Stomach (tissue), 8 donors: ENCODE measurements at regions not wholly inside any gene's neighbourhood (a gene's known extent, or its start where the extent isn't known, plus 50 kb on each side); places are given as distances from the start of the nearest gene placed in this dataset.

Experiments used
- DNase-seq, 2 donors: peaks; one replicate each; pipeline versions ENCODE4 v3.0.0 to v3.0.0-alpha.2; 2013 to 2019
- H3K27ac ChIP-seq, 5 donors: fragments of 200-600 bp in 4 of 5; sonication (generic) in 4 of 5; one replicate each; pipeline ENCODE4 v1.5.1; 2013 to 2019; ENCODE audit warnings: mild to moderate bottlenecking in 1 of 5, moderate library complexity in 1 of 5
- H3K27me3 ChIP-seq, 3 donors: fragments of 200-600 bp; sonication (generic); one replicate each; pipeline ENCODE4 v1.5.1; 2017 to 2019; ENCODE audit warnings: mixed run types in 1 of 3
- H3K36me3 ChIP-seq, 4 donors: fragments of 200-600 bp; sonication (generic); 1 replicate in 3 of 4; 2 replicates in 1 of 4; pipeline ENCODE4 v1.5.1; 2016 to 2019
- H3K4me1 ChIP-seq, 4 donors: fragments of 200-600 bp; sonication (generic); one replicate each; pipeline ENCODE4 v1.5.1; 2016 to 2019
- H3K4me3 ChIP-seq, 4 donors: fragments of 200-600 bp; sonication (generic) in 3 of 4; one replicate each; pipeline ENCODE4 v1.5.1; 2016 to 2019; ENCODE audit warnings: mild to moderate bottlenecking in 1 of 4
- H3K9me3 ChIP-seq, 4 donors: fragments of 200-600 bp; sonication (generic); one replicate each; pipeline ENCODE4 v1.5.1; 2016 to 2019
- CTCF ChIP-seq, 7 experiments: fragments of 450-650 bp in 4 of 7; fragments of 200-600 bp in 3 of 7; sonication (generic) in 3 of 7; IDR thresholded peaks; one replicate each; pipeline ENCODE4 v1.5.1; 2016 to 2019; ENCODE audit warnings: antibody characterized with exemption in 7 of 7, control low read depth in 2 of 7, mild to moderate bottlenecking in 1 of 7
- EP300 ChIP-seq: sonication (generic); formaldehyde crosslinking; IDR thresholded peaks from one replicate; pipeline ENCODE4 v1.6.1; 2017; ENCODE audit warnings: antibody characterized with exemption
- POLR2A ChIP-seq, 4 donors: fragments of 450-650 bp; IDR thresholded peaks; one replicate each; pipeline ENCODE4 v1.6.1; 2016; ENCODE audit warnings: antibody characterized with exemption in 4 of 4, control low read depth in 2 of 4, mild to moderate bottlenecking in 1 of 4, moderate library complexity in 1 of 4
- POLR2AphosphoS5 ChIP-seq, 3 donors: sonication (generic); formaldehyde crosslinking; IDR thresholded peaks; one replicate each; pipeline ENCODE4 v1.6.1; 2016; ENCODE audit warnings: antibody characterized with exemption in 3 of 3
- WGBS, 5 donors: extraction: QIAGEN DNeasy Blood & Tissue Kit in 3 of 5; methylation state at CpG; one replicate each; pipeline versions ENCODE4 v1.1.5 to v1.1.7; 2013 to 2018; 5-methylcytosine and 5-hydroxymethylcytosine counted together
- intact Hi-C: fragments of 100-400 bp; cut with DNase I; formaldehyde crosslinking; loops from one replicate; pipeline ENCODE4 v1.15.1; 2023; ENCODE audit warnings: low total_unique reads
- donor health status: healthy with polysubstance abuse.
- donor health status: Bipolar disorder and iron deficiency.
- donor health status: healthy.

GRCh38 chr2:82120115-82120514 lies 1815.6 kb upstream of the LRRTM1 start:
- peaks cover 0 to 21% (median 8%) of the 10 kb centered on the region in 4 donors for H3K4me1 ChIP-seq
- H3K36me3 ChIP-seq = no peaks in the 10 kb centered on the region
- peak overlapping the region in 3 of 5 donors; percentile 39 to 61 (median 53) for H3K27ac ChIP-seq

GRCh38 chr2:82109418-82109817 lies 1804.9 kb upstream of the LRRTM1 start:
- Histone ChIP-seq H3K9me3 (peaks cover 0 to 8% (median 0%) of the 10 kb centered on the region in 4 donors), H3K27ac (no peak overlapping the region), H3K4me1 (no peaks in the 10 kb centered on the region), H3K36me3 (no peaks in the 10 kb centered on the region), H3K27me3 (no peaks in the 10 kb centered on the region), H3K4me3 (no peak overlapping the region)
- no peak for TF ChIP-seq POLR2A (IDR thresholded peaks at IDR 0.05)
- TF ChIP-seq POLR2AphosphoS5 (IDR thresholded peaks at IDR 0.05) = no peak
- TF ChIP-seq CTCF (IDR thresholded peaks at IDR 0.05) = no peak
- DNase-seq = no peak
- intact Hi-C loops = no loop called here
- WGBS, 5 donors = 88 to 96% (median 93%) methylated on average over 3 of the region's 3 CpGs

More at GRCh38 chr2:82120115-82120514, 1815.6 kb upstream of the LRRTM1 start:
- DNase-seq = peak in 1 of 2 donors; percentile 67
- H3K27me3 ChIP-seq = no peaks in the 10 kb centered on the region
- intact Hi-C loops = no loop called here
- WGBS, 5 donors = 22 to 54% (median 31%) methylated on average over 2 of the region's 2 CpGs
- no peak overlapping the region for H3K4me3 ChIP-seq
- H3K9me3 ChIP-seq = no peaks in the 10 kb centered on the region
- peak in 2 of 3 donors; percentile 10 to 13 for TF ChIP-seq POLR2AphosphoS5 (IDR thresholded peaks at IDR 0.05)
- no peak for TF ChIP-seq POLR2A (IDR thresholded peaks at IDR 0.05)

GRCh38 chr2:82098617-82099016 lies 1794.1 kb upstream of the LRRTM1 start:
- no peaks in the 10 kb centered on the region for H3K27me3 ChIP-seq
- peak in 1 of 2 donors; percentile 9 for DNase-seq
- no peaks in the 10 kb centered on the region for H3K4me1 ChIP-seq
- intact Hi-C loops = no loop called here
- 79 to 93% (median 83%) methylated on average over 1 of the region's 1 CpG for WGBS, 5 donors
- H3K36me3 ChIP-seq = no peaks in the 10 kb centered on the region
- H3K4me3 ChIP-seq = no peak overlapping the region
- H3K27ac ChIP-seq = no peak overlapping the region
- TF ChIP-seq POLR2A (IDR thresholded peaks at IDR 0.05) (no peak), POLR2AphosphoS5 (IDR thresholded peaks at IDR 0.05) (no peak), CTCF (IDR thresholded peaks at IDR 0.05) (no peak), EP300 (no peak)
- H3K9me3 ChIP-seq = no peaks in the 10 kb centered on the region

GRCh38 chr2:82089518-82089917 lies 1785.0 kb upstream of the LRRTM1 start:
- H3K36me3 ChIP-seq = no peaks in the 10 kb centered on the region
- no peak for DNase-seq
- intact Hi-C loops = no loop called here
- no peak for TF ChIP-seq EP300
- TF ChIP-seq CTCF (IDR thresholded peaks at IDR 0.05) = no peak
- no peak for TF ChIP-seq POLR2AphosphoS5 (IDR thresholded peaks at IDR 0.05)
- TF ChIP-seq POLR2A (IDR thresholded peaks at IDR 0.05) = no peak
- H3K4me3 ChIP-seq = no peak overlapping the region
- H3K4me1 ChIP-seq = no peaks in the 10 kb centered on the region
- peaks cover 0 to 22% (median 7%) of the 10 kb centered on the region in 4 donors for H3K9me3 ChIP-seq
- 63 to 86% (median 76%) methylated on average over 6 of the region's 6 CpGs for WGBS, 5 donors
- no peak overlapping the region for H3K27ac ChIP-seq
- no peaks in the 10 kb centered on the region for H3K27me3 ChIP-seq

GRCh38 chr2:82084679-82085392 lies 1780.3 kb upstream of the LRRTM1 start:
- WGBS, 5 donors = 72 to 95% (median 86%) methylated on average over 1 of the region's 1 CpG
- Histone ChIP-seq H3K27me3 (no peaks in the 10 kb centered on the region), H3K27ac (no peak overlapping the region), H3K36me3 (no peaks in the 10 kb centered on the region), H3K4me3 (no peak overlapping the region), H3K4me1 (no peaks in the 10 kb centered on the region), H3K9me3 (peaks cover 0 to 22% (median 7%) of the 10 kb centered on the region in 4 donors)
- intact Hi-C loops = no loop called here
- TF ChIP-seq POLR2A (IDR thresholded peaks at IDR 0.05) (no peak), CTCF (IDR thresholded peaks at IDR 0.05) (no peak), EP300 (no peak), POLR2AphosphoS5 (IDR thresholded peaks at IDR 0.05) (no peak)
- DNase-seq = no peak
